GM20000 (cell line): ENCODE measurements at regions not wholly inside any gene's neighbourhood (a gene's known extent, or its start where the extent isn't known, plus 50 kb on each side); places are given as distances from the start of the nearest gene placed in this dataset.

Experiments
- DNase-seq: peaks from one replicate; pipeline ENCODE4 v3.0.0; 2012; ENCODE audit warnings: low spot score
- TF ChIP-seq, protein P1 (sequence below): IDR thresholded peaks from 2 replicates; pipeline ENCODE4 v1.5.1; 2012; ENCODE audit warnings: mild to moderate bottlenecking, control low read depth; ENCODE audit errors: extremely low read depth, missing control alignments

DNA sequence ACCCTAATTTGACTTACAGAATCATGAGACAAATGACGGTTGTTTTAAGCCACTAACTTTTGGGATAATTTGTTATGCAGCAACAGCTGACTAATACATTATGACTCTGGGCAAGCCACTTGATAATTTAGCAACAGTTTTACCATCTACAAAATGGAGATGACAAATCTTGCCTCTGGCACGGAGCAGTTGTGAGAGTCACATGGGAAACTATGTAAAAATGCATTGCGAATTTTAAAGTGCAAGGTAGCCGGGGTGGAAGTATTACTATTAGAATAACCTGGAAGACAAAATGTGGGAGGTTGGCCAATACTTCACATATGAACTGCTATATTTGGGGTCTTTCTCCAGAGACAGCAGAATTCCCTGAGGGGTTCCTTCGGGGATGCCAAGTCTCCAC, 328.7 kb downstream of the CTTN start:
- TF ChIP-seq, protein P1, sequence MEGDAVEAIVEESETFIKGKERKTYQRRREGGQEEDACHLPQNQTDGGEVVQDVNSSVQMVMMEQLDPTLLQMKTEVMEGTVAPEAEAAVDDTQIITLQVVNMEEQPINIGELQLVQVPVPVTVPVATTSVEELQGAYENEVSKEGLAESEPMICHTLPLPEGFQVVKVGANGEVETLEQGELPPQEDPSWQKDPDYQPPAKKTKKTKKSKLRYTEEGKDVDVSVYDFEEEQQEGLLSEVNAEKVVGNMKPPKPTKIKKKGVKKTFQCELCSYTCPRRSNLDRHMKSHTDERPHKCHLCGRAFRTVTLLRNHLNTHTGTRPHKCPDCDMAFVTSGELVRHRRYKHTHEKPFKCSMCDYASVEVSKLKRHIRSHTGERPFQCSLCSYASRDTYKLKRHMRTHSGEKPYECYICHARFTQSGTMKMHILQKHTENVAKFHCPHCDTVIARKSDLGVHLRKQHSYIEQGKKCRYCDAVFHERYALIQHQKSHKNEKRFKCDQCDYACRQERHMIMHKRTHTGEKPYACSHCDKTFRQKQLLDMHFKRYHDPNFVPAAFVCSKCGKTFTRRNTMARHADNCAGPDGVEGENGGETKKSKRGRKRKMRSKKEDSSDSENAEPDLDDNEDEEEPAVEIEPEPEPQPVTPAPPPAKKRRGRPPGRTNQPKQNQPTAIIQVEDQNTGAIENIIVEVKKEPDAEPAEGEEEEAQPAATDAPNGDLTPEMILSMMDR, result no peak
- DNase-seq, result no peak

- DNase-seq, result no peak
- TF ChIP-seq, protein P1, result no peak
These were observed 329.7 kb downstream of the CTTN start for GRCh38 chr11:70727899-70728620.

GRCh38 chr11:70729949-70730348, 331.6 kb downstream of the CTTN start:
- no peak for DNase-seq
- TF ChIP-seq, protein P1, result no peak

DNA sequence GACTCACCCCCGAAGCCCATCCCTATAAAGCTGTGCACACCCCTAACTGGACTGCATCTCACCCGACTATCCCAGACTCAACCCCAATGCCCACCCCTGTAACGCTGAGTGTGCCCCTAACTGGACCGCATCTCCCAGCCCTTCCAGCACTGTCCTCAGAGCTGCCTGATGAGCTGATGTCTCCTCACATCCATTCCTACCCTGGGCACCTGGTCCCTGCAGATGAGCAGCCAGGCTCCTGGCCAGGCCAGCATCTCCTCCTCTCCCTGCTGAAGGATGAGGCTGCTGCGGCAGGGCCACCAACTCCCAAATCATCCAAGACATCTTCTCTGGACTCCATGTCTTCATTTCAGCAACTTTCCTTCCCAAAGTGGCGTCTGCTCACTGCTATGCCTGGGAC, 332.1 kb downstream of the CTTN start:
- TF ChIP-seq, protein P1, result no peak
- no peak for DNase-seq

DNA sequence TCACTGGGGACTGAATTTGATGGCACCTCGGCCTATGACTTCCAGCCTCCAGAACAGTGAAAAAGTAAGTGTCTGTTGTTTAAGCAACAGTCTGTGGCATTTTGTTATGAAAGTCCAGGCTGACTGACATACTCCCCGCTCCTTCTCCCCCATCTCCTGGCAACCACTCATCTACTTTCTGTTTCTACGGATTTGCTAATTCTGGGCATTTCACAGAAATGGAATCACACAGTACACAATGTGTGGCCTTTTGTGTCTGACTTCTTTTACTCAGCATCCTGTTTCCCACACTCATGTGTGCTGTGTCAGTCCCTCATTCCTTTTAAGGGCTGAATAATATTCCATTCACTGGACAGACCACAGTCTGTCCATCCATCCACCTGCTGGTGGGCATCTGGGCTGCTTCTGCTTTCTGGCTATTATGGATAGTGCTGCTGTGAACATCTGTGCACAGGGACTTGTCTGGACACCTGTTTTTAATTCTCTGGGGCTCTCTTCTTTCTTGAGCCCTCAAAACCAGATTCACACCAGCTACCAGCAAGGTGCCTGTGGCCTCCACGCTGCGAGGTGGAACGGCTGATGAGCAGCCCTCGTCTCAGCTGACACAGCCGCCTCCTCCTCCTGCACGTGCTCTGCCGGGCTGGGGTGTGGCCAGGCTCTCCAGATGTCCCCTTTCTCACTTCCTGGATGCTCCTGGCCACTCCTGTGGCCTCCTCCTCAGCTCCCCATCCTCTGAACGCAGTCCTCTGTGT, 333.1 kb downstream of the CTTN start:
- no peak for DNase-seq
- TF ChIP-seq, protein P1, result no peak

GRCh38 chr11:70732023-70732880, 333.9 kb downstream of the CTTN start:
- DNase-seq, result no peak
- TF ChIP-seq, protein P1, result no peak

GRCh38 chr11:70732881-70733196, 334.5 kb downstream of the CTTN start:
- no peak for DNase-seq
- TF ChIP-seq, protein P1, result no peak
